Retinal pigment epithelial cell (primary cell): ENCODE measurements at regions not wholly inside any gene's neighbourhood (a gene's known extent, or its start where the extent isn't known, plus 50 kb on each side); places are given as distances from the start of the nearest gene placed in this dataset.

Experiments
- DNase-seq: peaks from one replicate; pipeline ENCODE4 v3.0.0-alpha.2; 2010; ENCODE audit warnings: low read depth
- H3K4me3 ChIP-seq: 2 replicates; pipeline ENCODE4 v1.5.1; 2011; ENCODE audit warnings: mild to moderate bottlenecking, low read length, control low read depth, moderate library complexity
- CTCF ChIP-seq: conservative IDR thresholded peaks from 2 replicates; pipeline ENCODE4 v1.5.1; 2011; ENCODE audit warnings: low read depth, low read length, control low read depth, inconsistent platforms

- no peak for TF ChIP-seq CTCF
- no peak for DNase-seq
- H3K4me3 ChIP-seq: no peak overlapping the region
Observed at GRCh38 chr12:124633365-124634362, 66.3 kb upstream of the NCOR2 start.

GRCh38 chr12:124632519-124632984 is 65.1 kb upstream of the NCOR2 start:
- DNase-seq: no peak
- TF ChIP-seq CTCF: no peak
- no peak overlapping the region for H3K4me3 ChIP-seq

GRCh38 chr12:124631681-124632256 is 64.4 kb upstream of the NCOR2 start:
- DNase-seq: no peak
- TF ChIP-seq CTCF: no peak
- no peak overlapping the region for H3K4me3 ChIP-seq

- no peak overlapping the region for H3K4me3 ChIP-seq
- DNase-seq: no peak
- no peak for TF ChIP-seq CTCF
Observed at GRCh38 chr12:124630791-124631313, 63.4 kb upstream of the NCOR2 start.

GRCh38 chr12:124629789-124630480 is 62.5 kb upstream of the NCOR2 start:
- no peak overlapping the region for H3K4me3 ChIP-seq
- no peak for DNase-seq
- TF ChIP-seq CTCF: no peak

GRCh38 chr12:124629117-124629516 is 61.7 kb upstream of the NCOR2 start:
- TF ChIP-seq CTCF: no peak
- no peak overlapping the region for H3K4me3 ChIP-seq
- no peak for DNase-seq
